Astrocyte of the spinal cord (primary cell): ENCODE measurements at regions not wholly inside any gene's neighbourhood (a gene's known extent, or its start where the extent isn't known, plus 50 kb on each side); places are given as distances from the start of the nearest gene placed in this dataset.

Experiments
- DNase-seq: peaks from one replicate; pipeline ENCODE4 v3.0.0; 2011; ENCODE audit warnings: low read depth, low spot score
- H3K4me3 ChIP-seq: 2 replicates; pipeline ENCODE4 v1.5.1; 2011; ENCODE audit warnings: low read depth, mild to moderate bottlenecking, low read length, moderate library complexity
- CTCF ChIP-seq: IDR thresholded peaks from 2 replicates; pipeline ENCODE4 v1.5.1; 2012; ENCODE audit warnings: low read depth, mild to moderate bottlenecking, low read length, inconsistent platforms
- in situ Hi-C: cut with HindIII; loops from 2 replicates; pipeline ENCODE4 v1.10.0; 2017; ENCODE audit warnings: low sequenced_read_pairs

DNA sequence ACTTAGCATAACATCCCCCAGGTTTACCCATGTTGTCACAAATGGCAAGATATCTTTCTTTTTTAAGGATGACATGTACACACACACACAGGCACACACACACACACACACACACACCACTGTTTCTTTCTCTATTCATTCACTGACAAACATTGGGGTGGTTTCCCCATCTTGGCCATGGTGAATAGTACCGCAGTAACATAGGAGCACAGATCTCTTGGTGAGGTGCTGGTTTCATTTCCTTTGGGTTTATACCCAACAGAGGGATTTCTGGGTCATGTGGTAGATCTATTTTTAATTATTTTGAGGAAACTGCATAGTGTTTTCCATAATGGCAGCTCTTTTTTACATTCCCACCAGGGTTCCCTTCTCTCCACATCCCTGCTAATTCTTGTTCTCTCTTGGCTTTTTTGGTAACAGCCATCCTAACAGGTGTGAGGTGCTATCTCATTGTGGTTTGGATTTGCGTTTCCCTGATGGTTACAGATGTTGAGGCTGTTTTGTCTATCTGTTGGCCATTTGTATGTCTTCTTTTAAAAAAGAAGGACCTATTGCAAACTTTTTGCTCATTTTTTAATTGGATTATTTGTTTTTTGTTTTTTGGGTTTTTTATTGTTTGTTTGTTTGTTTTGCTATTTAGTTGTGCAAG lies 251.7 kb upstream of the IRS2 start:
- DNase-seq = no peak
- TF ChIP-seq CTCF = no peak
- in situ Hi-C loops = no loop called here

DNA sequence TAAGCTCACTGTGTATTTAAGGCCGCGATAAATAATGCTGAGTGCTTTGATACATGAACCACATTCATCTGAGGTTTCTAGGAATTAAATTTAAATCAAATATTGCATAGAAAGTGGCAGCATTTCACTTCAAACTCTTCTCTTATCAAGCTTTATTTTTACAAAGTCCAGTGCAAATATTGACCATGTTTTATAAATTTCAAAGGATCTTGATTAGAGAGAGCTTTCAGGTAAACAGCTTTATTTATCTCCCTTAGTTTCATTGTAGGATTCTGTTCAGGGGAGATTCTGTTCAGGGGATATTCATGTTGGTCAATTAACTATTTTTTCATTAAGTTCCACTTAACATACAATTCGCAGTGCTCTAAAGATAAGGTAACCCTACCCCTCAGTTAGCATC lies 249.7 kb upstream of the IRS2 start:
- in situ Hi-C loops = no loop called here
- no peak overlapping the region for H3K4me3 ChIP-seq
- DNase-seq = no peak
- TF ChIP-seq CTCF = no peak

More for the DNA sequence above, 251.7 kb upstream of the IRS2 start:
- H3K4me3 ChIP-seq = no peak overlapping the region

DNA sequence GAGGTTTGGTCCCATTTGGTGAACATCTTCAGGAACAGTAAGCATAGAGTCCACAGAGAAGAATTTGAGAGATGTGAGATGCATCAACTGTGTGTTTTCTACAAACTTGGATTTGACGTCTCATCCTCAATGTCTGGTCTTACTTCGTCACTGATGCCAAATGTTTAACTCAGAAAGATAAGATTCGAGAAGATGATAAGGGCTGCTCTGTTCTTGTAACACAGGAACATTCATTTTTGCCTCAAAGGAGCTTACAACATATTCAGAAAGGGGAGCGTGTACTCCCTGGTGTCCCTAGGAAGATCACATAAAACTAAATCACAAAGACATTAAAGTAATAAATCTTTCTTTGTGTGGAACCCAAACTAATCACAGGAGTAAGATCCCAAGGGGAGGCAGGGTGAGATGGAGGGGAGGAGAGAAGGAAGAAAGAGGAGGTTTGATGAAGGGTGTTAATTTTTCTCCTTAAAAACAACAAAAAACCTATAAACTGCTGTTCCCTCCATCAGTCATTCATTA lies 247.7 kb upstream of the IRS2 start:
- no peak for DNase-seq
- no peak overlapping the region for H3K4me3 ChIP-seq
- TF ChIP-seq CTCF = no peak
- in situ Hi-C loops = no loop called here

DNA sequence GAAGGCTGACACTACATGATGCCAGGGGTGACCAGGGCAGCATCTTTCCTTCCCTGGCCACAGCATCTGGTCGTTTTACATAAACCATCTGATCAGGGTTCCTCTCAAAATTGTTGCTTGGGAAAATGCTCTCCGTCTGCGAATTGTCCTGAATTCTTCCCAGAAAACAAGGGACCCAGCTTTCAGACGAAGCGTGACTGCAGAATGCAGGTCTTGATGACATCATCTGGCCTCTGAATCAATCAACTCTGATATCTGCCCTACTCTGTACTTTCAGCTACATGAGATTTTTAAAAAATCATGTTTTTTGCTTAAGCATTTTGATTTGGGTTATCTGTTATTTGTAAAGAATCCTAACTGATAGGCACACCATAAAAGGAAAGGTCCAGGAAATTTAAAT lies 246.6 kb upstream of the IRS2 start:
- DNase-seq = no peak
- no peak for TF ChIP-seq CTCF
- no peak overlapping the region for H3K4me3 ChIP-seq
- in situ Hi-C loops = no loop called here

GRCh38 chr13:110030394-110030928 lies 244.1 kb upstream of the IRS2 start:
- in situ Hi-C loops = no loop called here
- TF ChIP-seq CTCF = no peak
- DNase-seq = no peak
- H3K4me3 ChIP-seq = no peak overlapping the region

- no peak for TF ChIP-seq CTCF
- no peak overlapping the region for H3K4me3 ChIP-seq
- in situ Hi-C loops = no loop called here
- no peak for DNase-seq
Observed at GRCh38 chr13:110028838-110029621, 242.6 kb upstream of the IRS2 start.
